AG09319 (cell line): ENCODE measurements at regions not wholly inside any gene's neighbourhood (a gene's known extent, or its start where the extent isn't known, plus 50 kb on each side); places are given as distances from the start of the nearest gene placed in this dataset.

Experiments
- DNase-seq: peaks from one replicate; pipeline ENCODE4 v3.0.0-alpha.2; 2010; ENCODE audit warnings: low read depth; ENCODE audit errors: extremely low read depth
- CTCF ChIP-seq: IDR thresholded peaks from 2 replicates; pipeline ENCODE4 v1.5.1; 2011; ENCODE audit warnings: low read depth, mild to moderate bottlenecking, inconsistent platforms, low read length, moderate library complexity

- TF ChIP-seq CTCF = no peak
- DNase-seq = no peak
Measured at GRCh38 chr11:86183694-86184093, 60.9 kb upstream of the EED start.

- no peak for DNase-seq
- no peak for TF ChIP-seq CTCF
Measured at GRCh38 chr11:86182976-86183584, 61.5 kb upstream of the EED start.

GRCh38 chr11:86181379-86181778 lies 63.2 kb upstream of the EED start:
- no peak for DNase-seq
- TF ChIP-seq CTCF = no peak

GRCh38 chr11:86180851-86181250 lies 63.7 kb upstream of the EED start:
- no peak for DNase-seq
- TF ChIP-seq CTCF = no peak

GRCh38 chr11:86180423-86180822 lies 64.1 kb upstream of the EED start:
- TF ChIP-seq CTCF = no peak
- DNase-seq = no peak

GRCh38 chr11:86179646-86180064 lies 64.9 kb upstream of the EED start:
- no peak for DNase-seq
- no peak for TF ChIP-seq CTCF

- TF ChIP-seq CTCF = no peak
- DNase-seq = no peak
Measured at GRCh38 chr11:86177302-86177701, 67.3 kb upstream of the EED start.
